K562 (cell line): ENCODE measurements at regions not wholly inside any gene's neighbourhood (a gene's known extent, or its start where the extent isn't known, plus 50 kb on each side); places are given as distances from the start of the nearest gene placed in this dataset.

ENCODE experiments used
- CBFA2T2 ChIP-seq: fragments of 450-650 bp; conservative IDR thresholded peaks from 2 replicates; pipeline ENCODE4 v1.6.1; 2017; ENCODE audit warnings: mild to moderate bottlenecking
- CTBP1 ChIP-seq: fragments of 450-650 bp; IDR thresholded peaks from 2 replicates; pipeline ENCODE4 v1.6.1; 2016; ENCODE audit warnings: borderline replicate concordance
- ETV1 ChIP-seq: fragments of 450-650 bp; conservative IDR thresholded peaks from 2 replicates; pipeline ENCODE4 v1.6.1; 2016; ENCODE audit warnings: missing genetic modification characterization, control low read depth, low read depth, missing compliant biosample characterization
- FOSL1 ChIP-seq: fragments of 200-800 bp; sonication (Bioruptor generic); conservative IDR thresholded peaks from 2 replicates; pipeline ENCODE4 v1.6.1; 2016; ENCODE audit warnings: missing genetic modification characterization, missing compliant biosample characterization
- GABPA ChIP-seq: fragments of 200-800 bp; sonication (Bioruptor generic); conservative IDR thresholded peaks from 2 replicates; pipeline ENCODE4 v1.6.1; 2016; ENCODE audit warnings: low read depth, missing genetic modification characterization, missing compliant biosample characterization
- NFIC ChIP-seq: fragments of 450-650 bp; IDR thresholded peaks from 2 replicates; pipeline ENCODE4 v1.6.1; 2017; ENCODE audit warnings: mild to moderate bottlenecking, inconsistent platforms
- NR2C2 ChIP-seq, 2 experiments: fragments of 200-800 bp in 1 of 2; sonication (Bioruptor generic) in 1 of 2; sonication (generic) in 1 of 2; formaldehyde crosslinking in 1 of 2; IDR thresholded peaks; 2 replicates each; pipeline versions ENCODE4 v1.6.1 to v1.8.0; 2016 to 2022; ENCODE audit warnings: mild to moderate bottlenecking in 1 of 2, missing compliant biosample characterization in 1 of 2, missing genetic modification characterization in 1 of 2, missing genetic modification reagents in 1 of 2
- NR2F6 ChIP-seq: fragments of 450-650 bp; formaldehyde crosslinking; IDR thresholded peaks from 2 replicates; pipeline ENCODE4 v1.4.0; 2020; ENCODE audit warnings: mild to moderate bottlenecking
- SMARCC2 ChIP-seq: fragments of 450-650 bp; IDR thresholded peaks from 2 replicates; pipeline ENCODE4 v1.6.1; 2017; ENCODE audit warnings: antibody characterized with exemption, moderate library complexity, mild to moderate bottlenecking, low read depth
- TAF15 ChIP-seq: fragments of 200-400 bp; formaldehyde crosslinking; IDR thresholded peaks from 2 replicates; pipeline ENCODE4 v1.6.1; 2017; ENCODE audit warnings: mild to moderate bottlenecking, low read depth, low read length, moderate library complexity
- TAL1 ChIP-seq: fragments of 450-650 bp; IDR thresholded peaks from 2 replicates; pipeline ENCODE4 v1.6.1; 2016; ENCODE audit warnings: mild to moderate bottlenecking
- TCFL5 ChIP-seq: fragments of 250-450 bp; sonication (Bioruptor Pico); conservative IDR thresholded peaks from 2 replicates; pipeline ENCODE4 v1.6.1; 2021; ENCODE audit warnings: mild to moderate bottlenecking, moderate library complexity, matching md5 sums
- TFAM ChIP-seq: fragments of 250-450 bp; sonication (Bioruptor Pico); conservative IDR thresholded peaks from 2 replicates; pipeline ENCODE4 v1.5.0; 2021; ENCODE audit warnings: mild to moderate bottlenecking, moderate library complexity
- TF ChIP-seq, protein P1 (sequence below): fragments of 450-650 bp; IDR thresholded peaks from 2 replicates; pipeline ENCODE4 v1.6.1; 2014; ENCODE audit warnings: low read depth, mild to moderate bottlenecking, moderate library complexity, borderline replicate concordance
- TF ChIP-seq, protein P2 (sequence below): sonication (generic); formaldehyde crosslinking; IDR thresholded peaks from 2 replicates; pipeline ENCODE4 v1.9.0; 2022; ENCODE audit warnings: mild to moderate bottlenecking, missing genetic modification reagents
- TF ChIP-seq, protein P3 (sequence below), 2 experiments: fragments of 250-450 bp in 1 of 2; fragments of 450-650 bp in 1 of 2; sonication (Bioruptor Pico) in 1 of 2; IDR thresholded peaks; 2 replicates each; pipeline versions ENCODE4 v1.6.1 to v1.8.0; 2016 to 2021; ENCODE audit warnings: mild to moderate bottlenecking in 2 of 2, moderate library complexity in 2 of 2, missing compliant biosample characterization in 1 of 2, missing genetic modification characterization in 1 of 2

DNA sequence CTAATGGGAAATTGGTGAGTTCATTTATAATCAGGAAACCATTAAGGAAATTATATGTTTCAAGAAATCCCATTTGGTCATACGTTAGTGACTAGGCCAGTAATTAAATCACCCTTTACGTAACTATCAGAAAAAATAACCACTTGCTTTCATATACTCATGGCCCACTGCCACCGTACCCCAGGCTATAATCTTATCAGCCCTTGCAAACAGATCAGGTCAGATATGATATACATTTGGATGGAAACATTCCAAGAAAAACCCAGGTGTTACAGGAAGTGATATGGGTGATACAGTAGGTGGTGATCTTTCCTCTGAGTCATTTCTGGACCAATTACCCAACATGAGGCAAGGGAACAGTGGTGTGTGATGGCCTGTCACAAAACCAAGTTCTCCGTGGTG lies 481.0 kb upstream of the SEMA3A start (continued):
- TF ChIP-seq NR2F6 (no peak), NFIC (peak; percentile 60), TAL1 (peak; percentile 46), TCFL5 (CRISPR knock-in tag) (no peak), CBFA2T2 (peak; percentile 57), TAF15 (no peak), GABPA (tag) (no peak; the same call in 1 of the 2 replicates), FOSL1 (tag) (peak; percentile 52), TFAM (CRISPR knock-in tag) (no peak), CTBP1 (peak; percentile 64), NR2C2 (CRISPR knock-in tag; IDR thresholded peaks at IDR 0.05) (no peak), NR2C2 (tag; IDR thresholded peaks at IDR 0.05) (no peak), ETV1 (peak; percentile 68), SMARCC2 (0 out of 2 replicates have a peak, but pooled peaks have one; percentile 33)
- TF ChIP-seq, protein P1, sequence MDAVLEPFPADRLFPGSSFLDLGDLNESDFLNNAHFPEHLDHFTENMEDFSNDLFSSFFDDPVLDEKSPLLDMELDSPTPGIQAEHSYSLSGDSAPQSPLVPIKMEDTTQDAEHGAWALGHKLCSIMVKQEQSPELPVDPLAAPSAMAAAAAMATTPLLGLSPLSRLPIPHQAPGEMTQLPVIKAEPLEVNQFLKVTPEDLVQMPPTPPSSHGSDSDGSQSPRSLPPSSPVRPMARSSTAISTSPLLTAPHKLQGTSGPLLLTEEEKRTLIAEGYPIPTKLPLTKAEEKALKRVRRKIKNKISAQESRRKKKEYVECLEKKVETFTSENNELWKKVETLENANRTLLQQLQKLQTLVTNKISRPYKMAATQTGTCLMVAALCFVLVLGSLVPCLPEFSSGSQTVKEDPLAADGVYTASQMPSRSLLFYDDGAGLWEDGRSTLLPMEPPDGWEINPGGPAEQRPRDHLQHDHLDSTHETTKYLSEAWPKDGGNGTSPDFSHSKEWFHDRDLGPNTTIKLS: no peak
- TF ChIP-seq, protein P2, sequence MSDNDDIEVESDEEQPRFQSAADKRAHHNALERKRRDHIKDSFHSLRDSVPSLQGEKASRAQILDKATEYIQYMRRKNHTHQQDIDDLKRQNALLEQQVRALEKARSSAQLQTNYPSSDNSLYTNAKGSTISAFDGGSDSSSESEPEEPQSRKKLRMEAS (CRISPR knock-in tag): no peak
- TF ChIP-seq, protein P3, sequence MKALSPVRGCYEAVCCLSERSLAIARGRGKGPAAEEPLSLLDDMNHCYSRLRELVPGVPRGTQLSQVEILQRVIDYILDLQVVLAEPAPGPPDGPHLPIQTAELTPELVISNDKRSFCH (CRISPR knock-in tag; IDR thresholded peaks at IDR 0.05): no peak
- TF ChIP-seq, protein P3 (tag; IDR thresholded peaks at IDR 0.05): no peak
